ENCODE measurements at regions not wholly inside any gene's neighbourhood (a gene's known extent, or its start where the extent isn't known, plus 50 kb on each side); places are given as distances from the start of the nearest gene placed in this dataset.
"Not testable (repeated sequence)": the region's sequence is repeated elsewhere in the genome, so short reads cannot be mapped to it uniquely, and the experiment has no call there.

GRCh38 chr4:111957116-111957515 is 188.1 kb upstream of the FAM241A start:
- no peaks in the 10 kb centered on the region for H3K4me1 ChIP-seq (replicated peaks)
- intact Hi-C loops (cut with DNase I), result no loop called here
- DNase-seq (ENCODE audit: low spot score), result no peak
- TF ChIP-seq POLR2A (IDR thresholded peaks at IDR 0.05), result no peak
- no peak for TF ChIP-seq POLR2AphosphoS5 (IDR thresholded peaks at IDR 0.05)
- no peak for TF ChIP-seq CTCF (IDR thresholded peaks at IDR 0.05)
- no peak overlapping the region for H3K4me3 ChIP-seq
- 67% methylated on average over 3 of the region's 3 CpGs for WGBS
- H3K36me3 ChIP-seq, result no peaks in the 10 kb centered on the region
- no peaks in the 10 kb centered on the region for H3K9me3 ChIP-seq
- no peak overlapping the region for H3K27ac ChIP-seq
- no peaks in the 10 kb centered on the region for H3K27me3 ChIP-seq (replicated peaks; ENCODE audit: insufficient read depth)

GRCh38 chr4:111957997-111958396 is 187.3 kb upstream of the FAM241A start:
- no peaks in the 10 kb centered on the region for H3K9me3 ChIP-seq
- 95% methylated on average over 1 of the region's 1 CpG for WGBS
- no peak overlapping the region for H3K27ac ChIP-seq
- TF ChIP-seq POLR2A (IDR thresholded peaks at IDR 0.05), result no peak
- no peak for TF ChIP-seq POLR2AphosphoS5 (IDR thresholded peaks at IDR 0.05)
- H3K27me3 ChIP-seq (replicated peaks; ENCODE audit: insufficient read depth), result no peaks in the 10 kb centered on the region
- no peaks in the 10 kb centered on the region for H3K4me1 ChIP-seq (replicated peaks)
- H3K36me3 ChIP-seq, result no peaks in the 10 kb centered on the region
- no peak for DNase-seq (ENCODE audit: low spot score)
- intact Hi-C loops (cut with DNase I), result no loop called here
- no peak overlapping the region for H3K4me3 ChIP-seq

GRCh38 chr4:111959222-111959621 is 186.0 kb upstream of the FAM241A start:
- Histone ChIP-seq H3K27me3 (replicated peaks; ENCODE audit: insufficient read depth) (no peaks in the 10 kb centered on the region), H3K27ac (no peak overlapping the region), H3K4me1 (replicated peaks) (no peaks in the 10 kb centered on the region), H3K36me3 (no peaks in the 10 kb centered on the region), H3K9me3 (no peaks in the 10 kb centered on the region), H3K4me3 (no peak overlapping the region)
- WGBS, result 70% methylated on average over 2 of the region's 2 CpGs
- no peak for DNase-seq (ENCODE audit: low spot score)
- no peak for TF ChIP-seq POLR2AphosphoS5 (IDR thresholded peaks at IDR 0.05)
- no peak for TF ChIP-seq CTCF (IDR thresholded peaks at IDR 0.05)
- TF ChIP-seq POLR2A (IDR thresholded peaks at IDR 0.05), result no peak
- intact Hi-C loops (cut with DNase I), result no loop called here

DNA sequence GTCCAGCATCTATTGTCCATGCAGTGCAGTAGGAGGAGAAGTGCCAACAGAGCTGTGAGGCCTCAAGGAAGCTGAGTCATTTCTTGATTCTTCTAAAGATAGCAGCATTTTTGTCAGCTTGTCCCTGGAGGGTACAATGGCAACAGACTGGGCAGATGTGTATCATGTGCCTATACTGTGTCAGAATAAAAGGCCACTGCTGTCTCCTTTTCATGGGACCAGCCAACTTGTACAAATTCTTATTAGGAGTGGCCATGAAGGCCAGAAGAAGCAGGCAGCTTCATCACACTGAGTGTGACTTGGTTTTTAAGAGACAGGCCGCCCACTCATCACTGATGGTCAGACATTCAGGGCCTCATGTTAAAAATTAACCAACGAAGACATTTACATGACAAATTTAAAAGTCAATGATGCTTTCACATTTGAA is 185.0 kb upstream of the FAM241A start:
- intact Hi-C loops (cut with DNase I), result no loop called here
- WGBS, result 95% methylated on average over 2 of the region's 2 CpGs
- Histone ChIP-seq H3K36me3 (no peaks in the 10 kb centered on the region), H3K4me3 (no peak overlapping the region), H3K27ac (no peak overlapping the region), H3K4me1 (replicated peaks) (no peaks in the 10 kb centered on the region), H3K9me3 (no peaks in the 10 kb centered on the region), H3K27me3 (replicated peaks; ENCODE audit: insufficient read depth) (no peaks in the 10 kb centered on the region)
- DNase-seq (ENCODE audit: low spot score), result no peak
- no peak for TF ChIP-seq POLR2A (IDR thresholded peaks at IDR 0.05)

GRCh38 chr4:111961026-111961425 is 184.2 kb upstream of the FAM241A start:
- DNase-seq (ENCODE audit: low spot score); H3K4me3 ChIP-seq: not testable (repeated sequence)
- 84% methylated on average over 5 of the region's 5 CpGs for WGBS

GRCh38 chr4:111961809-111962208 is 183.4 kb upstream of the FAM241A start:
- no peak for TF ChIP-seq POLR2A (IDR thresholded peaks at IDR 0.05)
- TF ChIP-seq CTCF (IDR thresholded peaks at IDR 0.05), result no peak
- TF ChIP-seq POLR2AphosphoS5 (IDR thresholded peaks at IDR 0.05), result no peak
- intact Hi-C loops (cut with DNase I), result no loop called here
- H3K9me3 ChIP-seq, result no peaks in the 10 kb centered on the region

More at GRCh38 chr4:111961026-111961425, 184.2 kb upstream of the FAM241A start:
- H3K27ac ChIP-seq; H3K4me1 ChIP-seq (replicated peaks); H3K36me3 ChIP-seq; H3K27me3 ChIP-seq (replicated peaks; ENCODE audit: insufficient read depth); intact Hi-C loops (cut with DNase I); H3K9me3 ChIP-seq: not testable (repeated sequence)

More at GRCh38 chr4:111961809-111962208, 183.4 kb upstream of the FAM241A start:
- Histone ChIP-seq H3K36me3 (no peaks in the 10 kb centered on the region), H3K4me1 (replicated peaks) (no peaks in the 10 kb centered on the region), H3K4me3 (no peak overlapping the region), H3K27me3 (replicated peaks; ENCODE audit: insufficient read depth) (no peaks in the 10 kb centered on the region), H3K27ac (no peak overlapping the region)
- no peak for DNase-seq (ENCODE audit: low spot score)
- 89% methylated on average over 1 of the region's 1 CpG for WGBS
